HEK293T (cell line): ENCODE measurements at regions not wholly inside any gene's neighbourhood (a gene's known extent, or its start where the extent isn't known, plus 50 kb on each side); places are given as distances from the start of the nearest gene placed in this dataset.

ENCODE experiments used
- BHLHE40 ChIP-seq: fragments of 450-650 bp; IDR thresholded peaks from 2 replicates; pipeline ENCODE4 v1.6.1; 2016; ENCODE audit warnings: mild to moderate bottlenecking, moderate library complexity, borderline replicate concordance
- CTBP1 ChIP-seq: fragments of 450-650 bp; IDR thresholded peaks from 2 replicates; pipeline ENCODE4 v1.6.1; 2016; ENCODE audit warnings: borderline replicate concordance
- FOXA1 ChIP-seq: fragments of 450-650 bp; IDR thresholded peaks from 2 replicates; pipeline ENCODE4 v1.6.1; 2016; ENCODE audit warnings: mild to moderate bottlenecking
- FOXK2 ChIP-seq: fragments of 450-650 bp; IDR thresholded peaks from 2 replicates; pipeline ENCODE4 v1.6.1; 2016; ENCODE audit warnings: mild to moderate bottlenecking
- FOXM1 ChIP-seq: fragments of 450-650 bp; IDR thresholded peaks from 2 replicates; pipeline ENCODE4 v1.6.1; 2017; ENCODE audit warnings: mild to moderate bottlenecking, borderline replicate concordance
- HDGF ChIP-seq: fragments of 450-650 bp; IDR thresholded peaks from 2 replicates; pipeline ENCODE4 v1.6.1; 2017; ENCODE audit warnings: antibody characterized with exemption, borderline replicate concordance
- L3MBTL2 ChIP-seq: fragments of 450-650 bp; conservative IDR thresholded peaks from 2 replicates; pipeline ENCODE4 v1.6.1; 2016; ENCODE audit warnings: mild to moderate bottlenecking
- LEF1 ChIP-seq: fragments of 450-650 bp; IDR thresholded peaks from 2 replicates; pipeline ENCODE4 v1.6.1; 2017; ENCODE audit warnings: mild to moderate bottlenecking, borderline replicate concordance
- NFRKB ChIP-seq: fragments of 450-650 bp; IDR thresholded peaks from 2 replicates; pipeline ENCODE4 v1.6.1; 2016; ENCODE audit warnings: mild to moderate bottlenecking, moderate library complexity
- SP1 ChIP-seq: fragments of 450-650 bp; IDR thresholded peaks from 2 replicates; pipeline ENCODE4 v1.6.1; 2017
- SUZ12 ChIP-seq: fragments of 450-650 bp; IDR thresholded peaks from 2 replicates; pipeline ENCODE4 v1.6.1; 2016; ENCODE audit warnings: mild to moderate bottlenecking
- ZNF384 ChIP-seq: fragments of 450-650 bp; IDR thresholded peaks from 2 replicates; pipeline ENCODE4 v1.6.1; 2016

DNA sequence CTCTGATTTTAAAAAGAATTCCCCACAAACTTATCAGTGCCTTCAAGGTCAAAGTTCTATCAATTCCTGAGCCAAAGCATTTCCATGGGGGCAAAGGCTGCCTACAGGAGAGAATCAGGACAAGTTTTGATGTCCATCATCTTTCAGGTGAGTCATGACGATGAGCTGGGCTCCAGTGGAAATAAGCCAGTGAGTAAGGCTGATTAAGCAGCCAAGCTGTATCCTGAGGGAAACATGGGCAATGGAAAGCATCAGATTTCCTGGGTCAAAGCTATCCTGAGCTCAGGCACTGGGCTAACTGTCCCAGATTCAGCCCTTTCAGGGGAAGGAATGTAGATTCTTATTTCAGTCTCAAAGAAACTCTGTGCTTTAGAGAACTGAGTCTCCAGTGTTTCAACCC lies 377.4 kb downstream of the CD109 start:
- no peak for TF ChIP-seq FOXA1
- TF ChIP-seq LEF1, result no peak
- TF ChIP-seq SP1, result no peak
- TF ChIP-seq HDGF, result no peak
- TF ChIP-seq FOXK2, result no peak
- no peak for TF ChIP-seq NFRKB
- no peak for TF ChIP-seq L3MBTL2
- TF ChIP-seq SUZ12, result no peak
- TF ChIP-seq CTBP1, result no peak
- no peak for TF ChIP-seq FOXM1
- no peak for TF ChIP-seq BHLHE40
- TF ChIP-seq ZNF384, result no peak
